Hepatocyte (in vitro differentiated cells): ENCODE measurements at regions not wholly inside any gene's neighbourhood (a gene's known extent, or its start where the extent isn't known, plus 50 kb on each side); places are given as distances from the start of the nearest gene placed in this dataset.

ENCODE experiments used
- DNase-seq: peaks from one replicate; pipeline ENCODE4 v3.0.0-alpha.2; 2016; ENCODE audit warnings: low spot score
- H2AFZ ChIP-seq: fragments of 200-600 bp; sonication (generic); 2 replicates; pipeline ENCODE4 v1.6.0; 2016; ENCODE audit warnings: antibody characterized with exemption, mild to moderate bottlenecking
- H3K27ac ChIP-seq: fragments of 200-600 bp; sonication (generic); 2 replicates; pipeline ENCODE4 v1.5.1; 2016; ENCODE audit warnings: mild to moderate bottlenecking
- H3K27me3 ChIP-seq: fragments of 200-600 bp; sonication (generic); 2 replicates; pipeline ENCODE4 v1.6.1; 2016
- H3K36me3 ChIP-seq: fragments of 200-600 bp; sonication (generic); replicated peaks from 2 replicates; pipeline ENCODE4 v1.5.1; 2016; ENCODE audit warnings: low read depth; ENCODE audit not compliant: insufficient read depth
- H3K4me1 ChIP-seq: fragments of 200-600 bp; sonication (generic); 2 replicates; pipeline ENCODE4 v1.5.1; 2016; ENCODE audit warnings: mild to moderate bottlenecking, moderate library complexity; ENCODE audit not compliant: insufficient read depth
- H3K4me2 ChIP-seq: fragments of 200-600 bp; sonication (generic); 2 replicates; pipeline ENCODE4 v1.6.0; 2016
- H3K4me3 ChIP-seq: fragments of 200-600 bp; sonication (generic); 2 replicates; pipeline ENCODE4 v1.5.1; 2016; ENCODE audit warnings: mild to moderate bottlenecking
- H3K79me2 ChIP-seq: fragments of 200-600 bp; sonication (generic); 2 replicates; pipeline ENCODE4 v1.6.0; 2017; ENCODE audit warnings: mild to moderate bottlenecking
- H3K9me2 ChIP-seq: fragments of 200-600 bp; sonication (generic); replicated peaks from 2 replicates; pipeline ENCODE4 v1.6.0; 2017; ENCODE audit warnings: mild to moderate bottlenecking; ENCODE audit not compliant: insufficient read depth
- H3K9me3 ChIP-seq: fragments of 200-600 bp; sonication (generic); 2 replicates; pipeline ENCODE4 v1.5.1; 2016; ENCODE audit warnings: low read depth, mild to moderate bottlenecking
- H4K20me1 ChIP-seq: fragments of 200-600 bp; sonication (generic); 2 replicates; pipeline ENCODE4 v1.6.0; 2016; ENCODE audit warnings: mild to moderate bottlenecking; ENCODE audit not compliant: insufficient read depth, poor library complexity, severe bottlenecking
- EZH2 ChIP-seq: fragments of 200-600 bp; sonication (generic); IDR thresholded peaks from 2 replicates; pipeline ENCODE4 v1.6.1; 2016; ENCODE audit warnings: antibody characterized with exemption, mild to moderate bottlenecking, borderline replicate concordance
- EZH2phosphoT487 ChIP-seq: fragments of 200-600 bp; sonication (generic); IDR thresholded peaks from one replicate; pipeline ENCODE4 v1.6.1; 2018; ENCODE audit warnings: antibody characterized with exemption, mild to moderate bottlenecking, low read depth, moderate library complexity; ENCODE audit not compliant: unreplicated experiment, severe bottlenecking
- WGBS: methylation state at CpG from one replicate; pipeline ENCODE4 v1.1.6; 2016; ENCODE audit warnings: low lambda C conversion rate; ENCODE audit errors: missing lambda C conversion rate; 5-methylcytosine and 5-hydroxymethylcytosine counted together
- TF ChIP-seq, protein P1 (sequence below): fragments of 200-600 bp; sonication (generic); IDR thresholded peaks from 2 replicates; pipeline ENCODE4 v1.5.1; 2016; ENCODE audit warnings: antibody characterized with exemption, mild to moderate bottlenecking; ENCODE audit not compliant: poor library complexity

DNA sequence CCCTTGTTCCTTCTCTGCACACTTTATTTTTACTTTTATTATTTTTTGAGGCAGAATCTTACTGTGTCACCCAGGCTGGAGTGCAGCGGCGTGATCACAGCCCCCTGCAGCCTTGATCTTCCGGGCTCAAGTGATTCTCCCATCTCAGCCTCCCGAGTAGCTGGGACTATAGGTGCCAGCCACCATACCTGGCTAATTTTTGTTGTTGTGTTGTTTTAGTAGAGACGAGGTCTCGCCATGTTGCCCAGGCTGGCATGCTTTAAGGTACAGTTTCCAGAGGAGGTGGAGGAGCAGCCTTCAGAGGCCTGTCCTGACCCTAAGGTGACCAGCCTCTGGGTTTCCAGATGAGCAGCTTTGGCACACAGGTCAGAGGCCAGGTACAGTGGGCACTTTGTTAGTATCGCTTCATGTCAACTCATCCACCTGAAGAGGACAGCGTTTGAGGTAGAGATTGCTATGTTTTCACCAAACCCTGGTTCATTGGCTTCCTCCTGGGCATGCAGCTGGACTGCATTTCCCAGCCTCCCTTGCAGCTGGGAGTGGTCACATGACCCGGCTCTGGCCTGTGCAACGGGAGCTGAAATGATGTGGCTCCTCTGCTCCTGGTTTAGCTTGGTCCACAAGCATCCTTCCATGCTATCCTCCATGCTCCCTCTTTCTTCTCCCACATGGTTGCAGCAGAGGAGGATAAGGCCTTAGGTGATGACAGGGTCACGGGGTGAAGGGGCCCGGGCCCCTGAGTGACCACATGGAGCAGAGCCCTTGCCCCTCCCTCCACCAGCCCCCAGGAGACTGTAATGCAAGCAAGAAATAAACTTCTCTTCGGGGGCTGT lies 139.3 kb upstream of the IER5L start:
- Histone ChIP-seq H3K9me2 (no peaks in the 10 kb centered on the region), H3K27ac (peak overlapping the region; percentile 92), H3K4me2 (no peak overlapping the region), H2AFZ (no peak overlapping the region), H3K79me2 (no peaks in the 10 kb centered on the region), H3K27me3 (no peaks in the 10 kb centered on the region), H4K20me1 (no peaks in the 10 kb centered on the region), H3K36me3 (no peaks in the 10 kb centered on the region), H3K9me3 (no peaks in the 10 kb centered on the region), H3K4me3 (no peak overlapping the region), H3K4me1 (peaks cover 42% of the 10 kb centered on the region)
- WGBS, result 80% methylated on average over 13 of the region's 13 CpGs
- TF ChIP-seq EZH2 (no peak), EZH2phosphoT487 (no peak)
- TF ChIP-seq, protein P1, sequence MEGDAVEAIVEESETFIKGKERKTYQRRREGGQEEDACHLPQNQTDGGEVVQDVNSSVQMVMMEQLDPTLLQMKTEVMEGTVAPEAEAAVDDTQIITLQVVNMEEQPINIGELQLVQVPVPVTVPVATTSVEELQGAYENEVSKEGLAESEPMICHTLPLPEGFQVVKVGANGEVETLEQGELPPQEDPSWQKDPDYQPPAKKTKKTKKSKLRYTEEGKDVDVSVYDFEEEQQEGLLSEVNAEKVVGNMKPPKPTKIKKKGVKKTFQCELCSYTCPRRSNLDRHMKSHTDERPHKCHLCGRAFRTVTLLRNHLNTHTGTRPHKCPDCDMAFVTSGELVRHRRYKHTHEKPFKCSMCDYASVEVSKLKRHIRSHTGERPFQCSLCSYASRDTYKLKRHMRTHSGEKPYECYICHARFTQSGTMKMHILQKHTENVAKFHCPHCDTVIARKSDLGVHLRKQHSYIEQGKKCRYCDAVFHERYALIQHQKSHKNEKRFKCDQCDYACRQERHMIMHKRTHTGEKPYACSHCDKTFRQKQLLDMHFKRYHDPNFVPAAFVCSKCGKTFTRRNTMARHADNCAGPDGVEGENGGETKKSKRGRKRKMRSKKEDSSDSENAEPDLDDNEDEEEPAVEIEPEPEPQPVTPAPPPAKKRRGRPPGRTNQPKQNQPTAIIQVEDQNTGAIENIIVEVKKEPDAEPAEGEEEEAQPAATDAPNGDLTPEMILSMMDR, result no peak
- peak; percentile 62 for DNase-seq

DNA sequence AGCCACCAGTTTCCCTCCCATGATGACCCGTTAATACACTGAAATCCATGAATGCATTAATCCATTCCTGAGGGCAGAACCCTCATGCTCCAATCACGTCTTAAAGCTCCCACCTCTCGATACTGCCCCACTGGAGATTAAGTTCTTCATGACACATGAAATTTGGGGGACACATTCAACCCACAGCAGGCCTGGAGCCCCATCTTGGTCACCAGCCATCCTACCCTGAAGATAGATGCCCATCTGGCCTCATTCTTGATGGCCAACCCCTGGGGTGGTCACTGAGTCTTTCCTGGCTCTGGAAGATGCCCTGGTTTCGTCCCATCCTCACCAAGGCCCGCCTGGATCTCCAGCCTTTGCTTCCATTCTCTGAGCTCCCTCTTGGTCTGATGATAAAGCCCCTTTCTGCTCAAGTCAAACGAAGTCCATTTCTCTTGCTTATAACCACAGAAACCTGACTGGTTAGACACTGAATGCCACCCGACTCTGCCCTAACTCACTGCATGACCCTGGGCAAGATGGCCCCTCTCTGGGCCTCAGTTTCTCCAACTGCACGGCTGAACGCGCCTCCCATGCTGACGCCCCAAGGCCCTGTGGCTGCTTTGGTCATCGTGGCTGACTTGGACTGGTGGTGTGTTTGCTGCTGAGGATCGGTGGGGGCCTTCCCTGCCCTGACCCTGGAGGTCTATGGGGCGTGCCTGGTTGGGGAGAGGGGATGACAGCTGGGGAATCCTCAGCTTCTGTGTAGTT lies 138.4 kb upstream of the IER5L start:
- no peaks in the 10 kb centered on the region for H4K20me1 ChIP-seq
- TF ChIP-seq EZH2 (no peak), EZH2phosphoT487 (no peak)
- TF ChIP-seq, protein P1, result no peak
- H3K36me3 ChIP-seq, result no peaks in the 10 kb centered on the region
- H3K79me2 ChIP-seq, result no peaks in the 10 kb centered on the region
- H3K9me3 ChIP-seq, result no peaks in the 10 kb centered on the region
- DNase-seq, result no peak
- H3K4me3 ChIP-seq, result no peak overlapping the region
- no peaks in the 10 kb centered on the region for H3K27me3 ChIP-seq
- H3K27ac ChIP-seq, result no peak overlapping the region
- no peak overlapping the region for H2AFZ ChIP-seq
- WGBS, result 90% methylated on average over 14 of the region's 14 CpGs
- no peak overlapping the region for H3K4me2 ChIP-seq
- no peaks in the 10 kb centered on the region for H3K9me2 ChIP-seq
- H3K4me1 ChIP-seq, result peaks cover 41% of the 10 kb centered on the region

DNA sequence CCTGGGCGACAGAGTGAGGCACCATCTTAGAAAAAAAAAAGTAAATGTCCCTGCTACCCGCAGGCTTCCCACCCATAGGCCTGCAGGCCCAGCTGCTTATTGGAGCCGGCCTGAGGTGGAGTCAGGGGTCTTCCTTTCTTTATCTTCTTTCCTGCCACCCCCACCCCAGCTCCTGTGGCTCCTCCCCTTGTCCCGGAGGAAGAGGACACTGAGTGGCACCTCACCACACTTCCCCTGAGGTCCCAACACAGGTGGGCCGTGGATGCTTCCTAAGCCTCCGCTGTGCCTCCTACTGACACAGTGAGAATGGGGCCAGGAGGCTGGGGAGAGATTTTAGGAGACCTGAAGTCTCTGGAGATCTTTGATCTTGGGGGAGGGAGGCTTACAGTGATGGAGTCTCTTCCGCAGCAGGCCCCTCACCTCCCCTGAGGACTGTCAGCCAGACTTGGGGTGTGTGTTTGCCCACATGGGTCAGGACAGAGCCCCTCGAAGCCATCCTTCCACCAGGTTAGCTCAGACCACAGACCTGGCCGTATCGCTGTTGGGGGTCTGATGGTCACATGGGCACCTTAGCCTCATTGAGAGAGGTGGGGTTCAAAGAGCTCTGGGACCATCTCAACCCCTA lies 135.4 kb upstream of the IER5L start:
- H3K27ac ChIP-seq, result no peak overlapping the region
- H3K9me3 ChIP-seq, result no peaks in the 10 kb centered on the region
- H3K9me2 ChIP-seq, result no peaks in the 10 kb centered on the region
- H3K4me3 ChIP-seq, result no peak overlapping the region
- no peak for DNase-seq
- WGBS, result 84% methylated on average over 10 of the region's 10 CpGs
- H3K4me2 ChIP-seq, result no peak overlapping the region
- H2AFZ ChIP-seq, result no peak overlapping the region
- TF ChIP-seq EZH2 (no peak), EZH2phosphoT487 (no peak)
- TF ChIP-seq, protein P1, result no peak
- H4K20me1 ChIP-seq, result no peaks in the 10 kb centered on the region
- H3K79me2 ChIP-seq, result no peaks in the 10 kb centered on the region
- peaks cover 14% of the 10 kb centered on the region for H3K4me1 ChIP-seq
- no peaks in the 10 kb centered on the region for H3K36me3 ChIP-seq
- H3K27me3 ChIP-seq, result no peaks in the 10 kb centered on the region
